ENCODE measurements at regions not wholly inside any gene's neighbourhood (a gene's known extent, or its start where the extent isn't known, plus 50 kb on each side); places are given as distances from the start of the nearest gene placed in this dataset.

- no peaks in the 10 kb centered on the region for H3K27me3 ChIP-seq (ENCODE audit: low read length)
- H3K4me3 ChIP-seq (ENCODE audit: insufficient read depth, low read length, poor library complexity, severe bottlenecking), result no peak overlapping the region
- no peak overlapping the region for H3K27ac ChIP-seq (ENCODE audit: low read depth, low read length)
- TF ChIP-seq CTCF (IDR thresholded peaks at IDR 0.05; ENCODE audit: insufficient read depth, low read length, poor library complexity, severe bottlenecking) (no peak), EZH2phosphoT487 (conservative IDR thresholded peaks at IDR 0.05; ENCODE audit: low read length) (no peak)
- no peaks in the 10 kb centered on the region for H3K36me3 ChIP-seq (ENCODE audit: low read length)
- no peak overlapping the region for H3K4me2 ChIP-seq (ENCODE audit: low read depth, low read length, poor library complexity, severe bottlenecking)
- H3K9ac ChIP-seq (ENCODE audit: low read length), result no peak overlapping the region
- H2AFZ ChIP-seq (ENCODE audit: low read depth, low read length, severe bottlenecking), result no peak overlapping the region
- no peaks in the 10 kb centered on the region for H3F3A ChIP-seq (ENCODE audit: insufficient read depth)
- no peaks in the 10 kb centered on the region for H3K79me2 ChIP-seq (ENCODE audit: insufficient read depth, low read length)
- no peaks in the 10 kb centered on the region for H3K9me3 ChIP-seq (ENCODE audit: insufficient read depth, low read length)
- no peaks in the 10 kb centered on the region for H4K20me1 ChIP-seq (ENCODE audit: low read depth, low read length)
- no peaks in the 10 kb centered on the region for H3K9me2 ChIP-seq (replicated peaks; ENCODE audit: insufficient read depth, low read length)
These were observed 218.2 kb upstream of the NR5A2 start for GRCh38 chr1:199809311-199809710.

GRCh38 chr1:199811163-199811562, 216.3 kb upstream of the NR5A2 start:
- H3K9me2 ChIP-seq (replicated peaks; ENCODE audit: insufficient read depth, low read length), result no peaks in the 10 kb centered on the region
- TF ChIP-seq EZH2phosphoT487 (conservative IDR thresholded peaks at IDR 0.05; ENCODE audit: low read length) (no peak), CTCF (IDR thresholded peaks at IDR 0.05; ENCODE audit: insufficient read depth, low read length, poor library complexity, severe bottlenecking) (no peak)
- H3K36me3 ChIP-seq (ENCODE audit: low read length), result no peaks in the 10 kb centered on the region
- no peak overlapping the region for H2AFZ ChIP-seq (ENCODE audit: low read depth, low read length, severe bottlenecking)
- no peak overlapping the region for H3K27ac ChIP-seq (ENCODE audit: low read depth, low read length)
- H4K20me1 ChIP-seq (ENCODE audit: low read depth, low read length), result no peaks in the 10 kb centered on the region
- no peak overlapping the region for H3K9ac ChIP-seq (ENCODE audit: low read length)
- H3K79me2 ChIP-seq (ENCODE audit: insufficient read depth, low read length), result no peaks in the 10 kb centered on the region
- H3K27me3 ChIP-seq (ENCODE audit: low read length), result no peaks in the 10 kb centered on the region
- H3K4me3 ChIP-seq (ENCODE audit: insufficient read depth, low read length, poor library complexity, severe bottlenecking), result no peak overlapping the region
- no peaks in the 10 kb centered on the region for H3K9me3 ChIP-seq (ENCODE audit: insufficient read depth, low read length)
- H3K4me2 ChIP-seq (ENCODE audit: low read depth, low read length, poor library complexity, severe bottlenecking), result no peak overlapping the region
- H3F3A ChIP-seq (ENCODE audit: insufficient read depth), result no peaks in the 10 kb centered on the region

GRCh38 chr1:199813198-199813597, 214.3 kb upstream of the NR5A2 start:
- no peak overlapping the region for H2AFZ ChIP-seq (ENCODE audit: low read depth, low read length, severe bottlenecking)
- H3K9me2 ChIP-seq (replicated peaks; ENCODE audit: insufficient read depth, low read length), result no peaks in the 10 kb centered on the region
- TF ChIP-seq EZH2phosphoT487 (conservative IDR thresholded peaks at IDR 0.05; ENCODE audit: low read length) (no peak), CTCF (IDR thresholded peaks at IDR 0.05; ENCODE audit: insufficient read depth, low read length, poor library complexity, severe bottlenecking) (no peak)

More at GRCh38 chr1:199813198-199813597, 214.3 kb upstream of the NR5A2 start:
- H3K27ac ChIP-seq (ENCODE audit: low read depth, low read length), result no peak overlapping the region
- no peak overlapping the region for H3K9ac ChIP-seq (ENCODE audit: low read length)
- H3K4me3 ChIP-seq (ENCODE audit: insufficient read depth, low read length, poor library complexity, severe bottlenecking), result no peak overlapping the region
- H3K27me3 ChIP-seq (ENCODE audit: low read length), result no peaks in the 10 kb centered on the region
- H3K36me3 ChIP-seq (ENCODE audit: low read length), result no peaks in the 10 kb centered on the region
- no peaks in the 10 kb centered on the region for H3K9me3 ChIP-seq (ENCODE audit: insufficient read depth, low read length)
- no peaks in the 10 kb centered on the region for H3K79me2 ChIP-seq (ENCODE audit: insufficient read depth, low read length)
- no peaks in the 10 kb centered on the region for H3F3A ChIP-seq (ENCODE audit: insufficient read depth)
- H4K20me1 ChIP-seq (ENCODE audit: low read depth, low read length), result no peaks in the 10 kb centered on the region
- no peak overlapping the region for H3K4me2 ChIP-seq (ENCODE audit: low read depth, low read length, poor library complexity, severe bottlenecking)
